ENCODE measurements at regions not wholly inside any gene's neighbourhood (a gene's known extent, or its start where the extent isn't known, plus 50 kb on each side); places are given as distances from the start of the nearest gene placed in this dataset.

GRCh38 chr1:195562074-195562473, 1046.2 kb downstream of the KCNT2 start:
- H3K4me1 ChIP-seq (replicated peaks): no peaks in the 10 kb centered on the region
- H3K36me3 ChIP-seq: no peaks in the 10 kb centered on the region
- no peak for DNase-seq (ENCODE audit: low read depth in 1 of 2, low spot score in 2 of 2)

GRCh38 chr1:195550071-195550862, 1058.0 kb downstream of the KCNT2 start:
- Histone ChIP-seq H3K9me3 (replicated peaks) (no peaks in the 10 kb centered on the region), H3K27me3 (replicated peaks) (no peaks in the 10 kb centered on the region), H3K36me3 (no peaks in the 10 kb centered on the region), H3K4me1 (replicated peaks) (no peaks in the 10 kb centered on the region), H3K4me3 (no peak overlapping the region), H3K27ac (no peak overlapping the region)
- DNase-seq (ENCODE audit: low read depth in 1 of 2, low spot score in 2 of 2): no peak

More at GRCh38 chr1:195562074-195562473, 1046.2 kb downstream of the KCNT2 start:
- no peaks in the 10 kb centered on the region for H3K27me3 ChIP-seq (replicated peaks)
- H3K4me3 ChIP-seq: no peak overlapping the region
- no peak overlapping the region for H3K27ac ChIP-seq
- no peaks in the 10 kb centered on the region for H3K9me3 ChIP-seq (replicated peaks)

GRCh38 chr1:195530961-195531360, 1077.3 kb downstream of the KCNT2 start:
- DNase-seq (ENCODE audit: low read depth in 1 of 2, low spot score in 2 of 2): no peak
- Histone ChIP-seq H3K4me3 (no peak overlapping the region), H3K4me1 (replicated peaks) (no peaks in the 10 kb centered on the region), H3K9me3 (replicated peaks) (no peaks in the 10 kb centered on the region), H3K27ac (no peak overlapping the region), H3K27me3 (replicated peaks) (no peaks in the 10 kb centered on the region), H3K36me3 (no peaks in the 10 kb centered on the region)

GRCh38 chr1:195529881-195530280, 1078.4 kb downstream of the KCNT2 start:
- H3K4me1 ChIP-seq (replicated peaks): no peaks in the 10 kb centered on the region
- no peaks in the 10 kb centered on the region for H3K9me3 ChIP-seq (replicated peaks)
- no peak overlapping the region for H3K27ac ChIP-seq
- DNase-seq (ENCODE audit: low read depth in 1 of 2, low spot score in 2 of 2): no peak
- no peaks in the 10 kb centered on the region for H3K27me3 ChIP-seq (replicated peaks)
- H3K4me3 ChIP-seq: no peak overlapping the region
- H3K36me3 ChIP-seq: no peaks in the 10 kb centered on the region

- Histone ChIP-seq H3K9me3 (replicated peaks) (no peaks in the 10 kb centered on the region), H3K4me1 (replicated peaks) (no peaks in the 10 kb centered on the region), H3K36me3 (no peaks in the 10 kb centered on the region), H3K4me3 (no peak overlapping the region), H3K27me3 (replicated peaks) (no peaks in the 10 kb centered on the region), H3K27ac (no peak overlapping the region)
- DNase-seq (ENCODE audit: low read depth in 1 of 2, low spot score in 2 of 2): no peak
Measured at GRCh38 chr1:195520757-195521156, 1087.5 kb downstream of the KCNT2 start.

GRCh38 chr1:195516036-195516435, 1092.2 kb downstream of the KCNT2 start:
- no peak for DNase-seq (ENCODE audit: low read depth in 1 of 2, low spot score in 2 of 2)
- Histone ChIP-seq H3K27ac (no peak overlapping the region), H3K9me3 (replicated peaks) (no peaks in the 10 kb centered on the region), H3K36me3 (no peaks in the 10 kb centered on the region), H3K27me3 (replicated peaks) (no peaks in the 10 kb centered on the region), H3K4me3 (no peak overlapping the region), H3K4me1 (replicated peaks) (no peaks in the 10 kb centered on the region)

GRCh38 chr1:195511501-195511900, 1096.7 kb downstream of the KCNT2 start:
- no peaks in the 10 kb centered on the region for H3K9me3 ChIP-seq (replicated peaks)
- no peak overlapping the region for H3K4me3 ChIP-seq
- no peaks in the 10 kb centered on the region for H3K4me1 ChIP-seq (replicated peaks)
- H3K27me3 ChIP-seq (replicated peaks): no peaks in the 10 kb centered on the region
- H3K36me3 ChIP-seq: no peaks in the 10 kb centered on the region
- no peak overlapping the region for H3K27ac ChIP-seq
- DNase-seq (ENCODE audit: low read depth in 1 of 2, low spot score in 2 of 2): no peak

GRCh38 chr1:195501118-195501517, 1107.1 kb downstream of the KCNT2 start:
- DNase-seq (ENCODE audit: low read depth in 1 of 2, low spot score in 2 of 2): no peak
- no peaks in the 10 kb centered on the region for H3K36me3 ChIP-seq
- no peak overlapping the region for H3K27ac ChIP-seq
- no peaks in the 10 kb centered on the region for H3K4me1 ChIP-seq (replicated peaks)
- H3K4me3 ChIP-seq: no peak overlapping the region
- H3K9me3 ChIP-seq (replicated peaks): no peaks in the 10 kb centered on the region
- no peaks in the 10 kb centered on the region for H3K27me3 ChIP-seq (replicated peaks)

- H3K36me3 ChIP-seq: no peaks in the 10 kb centered on the region
- H3K27ac ChIP-seq: no peak overlapping the region
- DNase-seq (ENCODE audit: low read depth in 1 of 2, low spot score in 2 of 2): no peak
- H3K4me1 ChIP-seq (replicated peaks): no peaks in the 10 kb centered on the region
- no peak overlapping the region for H3K4me3 ChIP-seq
- no peaks in the 10 kb centered on the region for H3K27me3 ChIP-seq (replicated peaks)
- no peaks in the 10 kb centered on the region for H3K9me3 ChIP-seq (replicated peaks)
Measured at GRCh38 chr1:195495720-195496635, 1112.3 kb downstream of the KCNT2 start.

GRCh38 chr1:195482137-195482536, 1126.1 kb downstream of the KCNT2 start:
- Histone ChIP-seq H3K4me1 (replicated peaks) (no peaks in the 10 kb centered on the region), H3K27ac (no peak overlapping the region), H3K27me3 (replicated peaks) (no peaks in the 10 kb centered on the region), H3K4me3 (no peak overlapping the region), H3K36me3 (no peaks in the 10 kb centered on the region), H3K9me3 (replicated peaks) (no peaks in the 10 kb centered on the region)
- no peak for DNase-seq (ENCODE audit: low read depth in 1 of 2, low spot score in 2 of 2)

- no peak overlapping the region for H3K4me3 ChIP-seq
- H3K4me1 ChIP-seq (replicated peaks): no peaks in the 10 kb centered on the region
- DNase-seq (ENCODE audit: low read depth in 1 of 2, low spot score in 2 of 2): no peak
- H3K27ac ChIP-seq: no peak overlapping the region
- H3K36me3 ChIP-seq: no peaks in the 10 kb centered on the region
- H3K9me3 ChIP-seq (replicated peaks): no peaks in the 10 kb centered on the region
- H3K27me3 ChIP-seq (replicated peaks): no peaks in the 10 kb centered on the region
Measured at GRCh38 chr1:195481293-195481692, 1126.9 kb downstream of the KCNT2 start.

GRCh38 chr1:195475568-195475967, 1132.7 kb downstream of the KCNT2 start:
- no peaks in the 10 kb centered on the region for H3K9me3 ChIP-seq (replicated peaks)
- H3K27ac ChIP-seq: no peak overlapping the region
- no peaks in the 10 kb centered on the region for H3K4me1 ChIP-seq (replicated peaks)

GRCh38 chr1:195472291-195472690, 1135.9 kb downstream of the KCNT2 start:
- Histone ChIP-seq H3K9me3 (replicated peaks) (no peaks in the 10 kb centered on the region), H3K27ac (no peak overlapping the region), H3K27me3 (replicated peaks) (no peaks in the 10 kb centered on the region), H3K36me3 (no peaks in the 10 kb centered on the region), H3K4me1 (replicated peaks) (no peaks in the 10 kb centered on the region), H3K4me3 (no peak overlapping the region)
- DNase-seq (ENCODE audit: low read depth in 1 of 2, low spot score in 2 of 2): no peak

More at GRCh38 chr1:195475568-195475967, 1132.7 kb downstream of the KCNT2 start:
- DNase-seq (ENCODE audit: low read depth in 1 of 2, low spot score in 2 of 2): no peak
- Histone ChIP-seq H3K4me3 (no peak overlapping the region), H3K27me3 (replicated peaks) (no peaks in the 10 kb centered on the region), H3K36me3 (no peaks in the 10 kb centered on the region)

- H3K9me3 ChIP-seq (replicated peaks): no peaks in the 10 kb centered on the region
Measured at GRCh38 chr1:195466639-195467038, 1141.6 kb downstream of the KCNT2 start.

More at GRCh38 chr1:195466639-195467038, 1141.6 kb downstream of the KCNT2 start:
- Histone ChIP-seq H3K27me3 (replicated peaks) (no peaks in the 10 kb centered on the region), H3K4me3 (no peak overlapping the region), H3K27ac (no peak overlapping the region), H3K4me1 (replicated peaks) (no peaks in the 10 kb centered on the region), H3K36me3 (no peaks in the 10 kb centered on the region)
- DNase-seq (ENCODE audit: low read depth in 1 of 2, low spot score in 2 of 2): no peak

Measured in SJSA1 (cell line).